Body of pancreas (tissue), 4 donors: ENCODE measurements at regions not wholly inside any gene's neighbourhood (a gene's known extent, or its start where the extent isn't known, plus 50 kb on each side); places are given as distances from the start of the nearest gene placed in this dataset.

Experiments used
- ATAC-seq: fragments of 150-250 bp; one replicate; pipeline ENCODE4 v1.9.1; 2016
- DNase-seq, 4 donors: peaks; one replicate each; pipeline ENCODE4 v3.0.0-alpha.2; 2019
- H3K27ac ChIP-seq, 4 donors: fragments of 200-600 bp; sonication (generic); 1 replicate in 3 of 4; 2 replicates in 1 of 4; pipeline versions ENCODE4 v1.5.1 to v1.6.1; 2016 to 2019; ENCODE audit warnings: mild to moderate bottlenecking in 1 of 4, mixed read lengths in 1 of 4, moderate library complexity in 1 of 4
- H3K27me3 ChIP-seq, 2 donors: fragments of 200-600 bp; sonication (generic); one replicate each; pipeline ENCODE4 v1.6.0; 2016; ENCODE audit warnings: mild to moderate bottlenecking in 1 of 2
- H3K36me3 ChIP-seq, 2 donors: fragments of 200-600 bp; sonication (generic); replicated peaks in 1 of 2; 2 replicates each; pipeline ENCODE4 v1.5.1; 2016; ENCODE audit warnings: low read depth in 2 of 2; ENCODE audit not compliant: insufficient read depth in 1 of 2
- H3K4me1 ChIP-seq: fragments of 200-600 bp; sonication (generic); one replicate; pipeline ENCODE4 v1.6.0; 2016
- H3K4me3 ChIP-seq, 2 donors: fragments of 200-600 bp; sonication (generic); 1 replicate in 1 of 2; 2 replicates in 1 of 2; pipeline ENCODE4 v1.5.1; 2016 to 2019
- H3K9me3 ChIP-seq, 3 donors: fragments of 200-600 bp; sonication (generic); 1 replicate in 2 of 3; 2 replicates in 1 of 3; pipeline ENCODE4 v1.5.1; 2016
- CTCF ChIP-seq, 7 experiments: fragments of 450-650 bp in 4 of 7; fragments of 200-600 bp in 3 of 7; sonication (generic) in 3 of 7; IDR thresholded peaks; one replicate each; pipeline ENCODE4 v1.5.1; 2016 to 2019; ENCODE audit warnings: antibody characterized with exemption in 7 of 7
- POLR2A ChIP-seq, 3 donors: fragments of 450-650 bp; IDR thresholded peaks; one replicate each; pipeline ENCODE4 v1.6.1; 2016; ENCODE audit warnings: antibody characterized with exemption in 3 of 3, mild to moderate bottlenecking in 2 of 3
- WGBS, 2 donors: methylation state at CpG; one replicate each; pipeline ENCODE4 v1.1.5; 2017; 5-methylcytosine and 5-hydroxymethylcytosine counted together
- intact Hi-C: fragments of 100-400 bp; cut with DNase I; formaldehyde crosslinking; loops from one replicate; pipeline ENCODE4 v1.15.1; 2023

- ATAC-seq = no peak
- Histone ChIP-seq H3K27ac (no peak overlapping the region), H3K4me1 (no peaks in the 10 kb centered on the region), H3K9me3 (no peaks in the 10 kb centered on the region), H3K4me3 (no peak overlapping the region), H3K36me3 (no peaks in the 10 kb centered on the region), H3K27me3 (no peaks in the 10 kb centered on the region)
- WGBS, 2 donors = 81 to 84% methylated on average over 7 of the region's 7 CpGs
- no peak for DNase-seq
- intact Hi-C loops = no loop called here
- TF ChIP-seq POLR2A (IDR thresholded peaks at IDR 0.05) = no peak
- no peak for TF ChIP-seq CTCF (IDR thresholded peaks at IDR 0.05)
These were observed 339.2 kb upstream of the GATB start for GRCh38 chr4:152099981-152100378.

DNA sequence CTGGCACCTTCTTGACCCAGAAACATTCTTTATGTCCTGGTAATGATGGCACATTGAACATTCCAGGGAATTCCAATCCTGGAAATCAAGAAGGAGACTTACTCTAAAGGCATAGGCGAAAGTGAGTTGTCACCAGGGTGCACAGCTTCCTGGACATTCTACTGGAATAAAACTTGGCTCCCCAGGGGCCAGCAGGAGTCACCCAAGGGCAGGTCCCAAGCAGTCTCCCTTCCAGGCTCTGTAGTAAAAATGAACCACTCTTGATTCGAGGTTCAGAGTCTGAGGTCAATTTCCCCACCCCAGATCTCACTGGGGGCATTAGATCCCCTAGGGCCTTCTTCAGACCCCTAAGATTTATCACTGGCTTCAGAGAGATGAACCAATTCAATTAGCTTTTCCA is 338.7 kb upstream of the GATB start:
- no peak for DNase-seq
- WGBS, 2 donors = 64 to 80% methylated on average over 2 of the region's 2 CpGs

GRCh38 chr4:152099061-152099425 is 338.2 kb upstream of the GATB start:
- Histone ChIP-seq H3K4me1 (no peaks in the 10 kb centered on the region), H3K36me3 (no peaks in the 10 kb centered on the region), H3K4me3 (no peak overlapping the region), H3K27me3 (no peaks in the 10 kb centered on the region), H3K27ac (no peak overlapping the region), H3K9me3 (no peaks in the 10 kb centered on the region)
- DNase-seq (no peak), ATAC-seq (no peak)
- TF ChIP-seq POLR2A (IDR thresholded peaks at IDR 0.05) = no peak
- TF ChIP-seq CTCF (IDR thresholded peaks at IDR 0.05) = no peak
- intact Hi-C loops = no loop called here
- 74 to 82% methylated on average over 6 of the region's 6 CpGs for WGBS, 2 donors

More for the DNA sequence above, 338.7 kb upstream of the GATB start:
- no peaks in the 10 kb centered on the region for H3K27me3 ChIP-seq
- H3K9me3 ChIP-seq = no peaks in the 10 kb centered on the region
- ATAC-seq = no peak
- H3K4me1 ChIP-seq = no peaks in the 10 kb centered on the region
- intact Hi-C loops = no loop called here
- H3K36me3 ChIP-seq = no peaks in the 10 kb centered on the region
- no peak overlapping the region for H3K4me3 ChIP-seq
- no peak overlapping the region for H3K27ac ChIP-seq
- TF ChIP-seq CTCF (IDR thresholded peaks at IDR 0.05) = no peak
- TF ChIP-seq POLR2A (IDR thresholded peaks at IDR 0.05) = no peak

DNA sequence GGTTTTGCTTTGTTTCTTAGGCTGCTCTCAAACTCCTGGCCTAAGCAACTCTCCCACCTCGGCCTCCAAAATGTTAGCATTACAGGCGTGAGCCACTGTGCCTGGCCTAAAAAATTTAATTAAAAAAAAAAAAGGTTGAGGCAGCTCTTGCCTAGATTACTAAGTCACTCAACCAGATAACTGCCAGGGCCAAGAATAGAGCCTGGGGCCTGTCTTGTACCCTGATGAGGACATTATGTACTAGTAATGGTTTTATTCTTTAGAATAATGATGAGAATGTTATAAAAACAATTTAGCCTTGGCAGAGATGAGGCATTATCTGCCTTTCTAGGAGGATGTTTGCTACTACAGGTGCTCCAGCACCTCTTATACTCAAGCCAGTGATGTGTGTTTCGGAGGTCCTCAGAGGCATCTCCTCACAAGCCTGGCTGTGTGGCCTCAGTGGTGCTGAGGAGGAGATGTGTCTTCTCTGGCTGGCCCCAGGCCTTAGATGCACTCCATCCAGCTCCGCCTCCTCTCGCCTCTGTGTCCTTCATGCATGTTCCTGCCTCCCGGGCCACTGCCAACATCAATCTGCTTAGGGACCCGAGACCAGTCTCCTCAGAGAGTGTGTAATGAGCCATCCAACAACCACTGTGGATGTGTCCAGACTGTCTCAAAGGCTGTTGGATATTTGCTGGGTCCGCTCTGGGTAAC is 337.7 kb upstream of the GATB start:
- Histone ChIP-seq H3K36me3 (no peaks in the 10 kb centered on the region), H3K4me3 (no peak overlapping the region), H3K9me3 (no peaks in the 10 kb centered on the region), H3K27me3 (no peaks in the 10 kb centered on the region), H3K27ac (no peak overlapping the region), H3K4me1 (no peaks in the 10 kb centered on the region)
- no peak for DNase-seq
- 83 to 85% methylated on average over 8 of the region's 8 CpGs for WGBS, 2 donors
- no peak for ATAC-seq
- TF ChIP-seq CTCF (IDR thresholded peaks at IDR 0.05) (no peak), POLR2A (IDR thresholded peaks at IDR 0.05) (no peak)
- intact Hi-C loops = no loop called here

DNA sequence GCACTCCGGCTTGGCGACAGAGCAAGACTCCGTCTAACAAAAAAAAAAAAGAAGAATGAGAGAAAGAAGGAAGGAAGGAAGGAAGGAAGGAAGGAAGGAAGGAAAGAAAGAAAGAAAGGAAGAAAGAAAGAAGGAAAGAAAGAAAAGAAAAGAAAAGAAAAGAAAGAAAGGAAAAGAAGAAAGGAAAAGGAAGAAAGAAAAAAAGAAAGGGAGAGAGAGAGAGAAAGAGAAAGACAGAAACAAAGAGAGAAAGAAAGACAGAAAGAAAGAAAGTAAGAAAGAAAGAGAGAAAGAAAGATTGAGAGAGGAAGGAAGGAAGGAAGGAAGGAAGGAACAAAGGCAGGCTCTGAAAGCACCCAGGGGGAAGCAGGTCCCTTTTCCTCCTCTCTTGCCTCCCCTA is 336.6 kb upstream of the GATB start:
- WGBS, 2 donors = 80 to 95% methylated on average over 1 to 3 of the region's 3 CpGs
- intact Hi-C loops = no loop called here
- Histone ChIP-seq H3K36me3 (no peaks in the 10 kb centered on the region), H3K27me3 (no peaks in the 10 kb centered on the region), H3K4me3 (no peak overlapping the region), H3K9me3 (no peaks in the 10 kb centered on the region), H3K27ac (no peak overlapping the region), H3K4me1 (no peaks in the 10 kb centered on the region)
- TF ChIP-seq CTCF (IDR thresholded peaks at IDR 0.05) (no peak), POLR2A (IDR thresholded peaks at IDR 0.05) (no peak)
- ATAC-seq (no peak), DNase-seq (no peak)
